K562 (cell line): ENCODE measurements at regions not wholly inside any gene's neighbourhood (a gene's known extent, or its start where the extent isn't known, plus 50 kb on each side); places are given as distances from the start of the nearest gene placed in this dataset.

Source experiments
- ATAC-seq: fragments of 200-7000 bp; cut with Tn5 transposase; 3 replicates; pipeline ENCODE4 v1.9.1; 2020; ENCODE audit warnings: moderate library complexity
- BruUV-seq: library from RNA; stranded (reverse); fragments of 400-500 nt; replicated peaks from 2 replicates; lab custom pipeline; 2021; lab: Mats Ljungman, UMichigan
- CTCF ChIA-PET: fragments of 300-600 bp; formaldehyde crosslinking; extraction: SDS; loops from one replicate; lab custom pipeline; 2021; ENCODE audit warnings: low intra/inter-chr PET ratio; lab: Yijun Ruan, JAX
- POLR2A ChIA-PET: fragments of 300-600, 350-650 bp; sonication (Branson Sonifier 250); formaldehyde crosslinking; extraction: SDS; loops from one replicate; lab custom pipeline; 2021; ENCODE audit warnings: antibody characterized with exemption, inconsistent platforms; lab: Yijun Ruan, JAX
- DNase-seq, 4 experiments: peaks; one replicate each; pipeline versions ENCODE4 v3.0.0 to v3.0.0-alpha.2; 2011 to 2018; ENCODE audit warnings: low spot score in 3 of 4, mixed read lengths in 3 of 4; ENCODE audit errors: extremely low read depth in 1 of 4
- FAIRE-seq: peaks from 2 replicates; lab custom pipeline; 2011; peaks lifted over from hg19 to GRCh38; lab: Jason Lieb, UNC
- H2AFZ ChIP-seq: 2 replicates; pipeline ENCODE4 v1.6.0; 2011; ENCODE audit warnings: low read depth, low read length, control low read depth, inconsistent platforms
- H3K27ac ChIP-seq: fragments of 200-600 bp; 3 replicates; pipeline ENCODE4 v1.8.0; 2011; ENCODE audit warnings: low read depth, mild to moderate bottlenecking, control low read depth, inconsistent platforms, low read length, moderate library complexity, mixed read lengths; ENCODE audit errors: extremely low read depth
- H3K27me3 ChIP-seq, 2 experiments: fragments of 300-600 bp in 1 of 2; 2 replicates in 1 of 2; 3 replicates in 1 of 2; pipeline versions ENCODE4 v1.6.0 to v1.8.0; 2011; ENCODE audit warnings: inconsistent platforms in 2 of 2, low read length in 2 of 2, mild to moderate bottlenecking in 1 of 2, mixed read lengths in 1 of 2, moderate library complexity in 1 of 2; ENCODE audit not compliant: control insufficient read depth in 2 of 2, insufficient read depth in 2 of 2
- H3K36me3 ChIP-seq: fragments of 300-600 bp; 3 replicates; pipeline ENCODE4 v1.8.0; 2011; ENCODE audit warnings: mild to moderate bottlenecking, low read length, inconsistent platforms; ENCODE audit not compliant: control insufficient read depth, insufficient read depth
- H3K4me1 ChIP-seq, 2 experiments: fragments of 200-600 bp in 1 of 2; replicated peaks in 1 of 2; 2 replicates in 1 of 2; 3 replicates in 1 of 2; pipeline versions ENCODE4 v1.5.1 to v1.8.0; 2011; ENCODE audit warnings: inconsistent platforms in 2 of 2, low read length in 2 of 2, mild to moderate bottlenecking in 1 of 2, mixed read lengths in 1 of 2, moderate library complexity in 1 of 2; ENCODE audit not compliant: control insufficient read depth in 2 of 2, insufficient read depth in 2 of 2
- H3K4me2 ChIP-seq: 2 replicates; pipeline ENCODE4 v1.6.1; 2011; ENCODE audit warnings: low read length, control low read depth, inconsistent platforms, mixed read lengths; ENCODE audit not compliant: insufficient read depth
- H3K4me3 ChIP-seq: fragments of 200-600 bp; sonication (generic), shearing (Covaris generic); 2 replicates; pipeline ENCODE4 v1.5.1; 2016; ENCODE audit warnings: control low read depth, inconsistent platforms
- H3K79me2 ChIP-seq: fragments of 200-600 bp; 3 replicates; pipeline ENCODE4 v1.8.0; 2011; ENCODE audit warnings: low read length, inconsistent platforms; ENCODE audit not compliant: control insufficient read depth, insufficient read depth
- H3K9ac ChIP-seq, 2 experiments: 2 replicates each; pipeline versions ENCODE4 v1.6.0 to v1.6.1; 2011; ENCODE audit warnings: low read depth in 2 of 2, low read length in 2 of 2, control low read depth in 1 of 2, inconsistent platforms in 1 of 2, mild to moderate bottlenecking in 1 of 2, mixed read lengths in 1 of 2; ENCODE audit not compliant: insufficient read depth in 1 of 2
- H3K9me1 ChIP-seq: one replicate; pipeline ENCODE4 v1.6.0; 2011; ENCODE audit warnings: inconsistent platforms, mild to moderate bottlenecking, low read length, moderate library complexity; ENCODE audit not compliant: control insufficient read depth, insufficient read depth
- H3K9me3 ChIP-seq: replicated peaks from 2 replicates; pipeline ENCODE4 v1.5.1; 2011; ENCODE audit warnings: low read depth, low read length, inconsistent platforms; ENCODE audit not compliant: control insufficient read depth, insufficient read depth
- H4K20me1 ChIP-seq: replicated peaks from 2 replicates; pipeline ENCODE4 v1.6.1; 2011; ENCODE audit warnings: low read length, inconsistent platforms, mixed read lengths; ENCODE audit not compliant: control insufficient read depth, insufficient read depth
- AFF1 ChIP-seq, 2 experiments: fragments of 450-650 bp; IDR thresholded peaks; 2 replicates each; pipeline ENCODE4 v1.6.1; 2018; ENCODE audit warnings: mild to moderate bottlenecking in 2 of 2, low read depth in 1 of 2; ENCODE audit not compliant: partially characterized antibody in 2 of 2
- ATF6 ChIP-seq: sonication (generic); formaldehyde crosslinking; IDR thresholded peaks from 2 replicates; pipeline ENCODE4 v1.4.0; 2020; ENCODE audit warnings: mild to moderate bottlenecking, missing genetic modification reagents
- EP300 ChIP-seq: IDR thresholded peaks from 2 replicates; pipeline ENCODE4 v1.6.1; 2012; ENCODE audit warnings: low read length, improper control_type of control experiment
- HLTF ChIP-seq: fragments of 450-650 bp; IDR thresholded peaks from 2 replicates; pipeline ENCODE4 v1.6.1; 2016
- NR2C2 ChIP-seq, 2 experiments: fragments of 200-800 bp in 1 of 2; sonication (Bioruptor generic) in 1 of 2; sonication (generic) in 1 of 2; formaldehyde crosslinking in 1 of 2; IDR thresholded peaks; 2 replicates each; pipeline versions ENCODE4 v1.6.1 to v1.8.0; 2016 to 2022; ENCODE audit warnings: mild to moderate bottlenecking in 1 of 2, missing compliant biosample characterization in 1 of 2, missing genetic modification characterization in 1 of 2, missing genetic modification reagents in 1 of 2
- NR2F6 ChIP-seq: fragments of 450-650 bp; formaldehyde crosslinking; IDR thresholded peaks from 2 replicates; pipeline ENCODE4 v1.4.0; 2020; ENCODE audit warnings: mild to moderate bottlenecking
- RNF219 ChIP-seq: fragments of 250-450 bp; sonication (Bioruptor Pico); IDR thresholded peaks from 2 replicates; pipeline ENCODE4 v1.5.0; 2022; ENCODE audit warnings: mild to moderate bottlenecking
- SRSF9 ChIP-seq: fragments of 200-400 bp; formaldehyde crosslinking; IDR thresholded peaks from 2 replicates; pipeline ENCODE4 v1.6.1; 2017; ENCODE audit warnings: low read depth, low read length, borderline replicate concordance
- ZNF518B ChIP-seq: fragments of 250-450 bp; sonication (Bioruptor Pico); IDR thresholded peaks from 2 replicates; pipeline ENCODE4 v1.5.0; 2021; ENCODE audit warnings: mild to moderate bottlenecking, moderate library complexity
- WGBS: fragments of 100-300 bp; shearing (Covaris generic); methylation state at CpG from one replicate; pipeline ENCODE4 v1.1.6; 2016; ENCODE audit warnings: low coverage, mixed read lengths; ENCODE audit not compliant: insufficient coverage; ENCODE audit errors: missing lambda C conversion rate; 5-methylcytosine and 5-hydroxymethylcytosine counted together
- in situ Hi-C: fragments of 300-500 bp; cut with MboI; formaldehyde crosslinking; loops from 4 replicates; pipeline ENCODE4 v1.15.0; 2018; ENCODE audit warnings: inconsistent platforms, mixed read lengths
- intact Hi-C: fragments of 100-400 bp; cut with micrococcal nuclease; formaldehyde crosslinking; loops from 2 replicates; pipeline ENCODE4 v1.14.2; 2022

GRCh38 chr13:105821337-105821736, 714.1 kb downstream of the EFNB2 start (continued):
- no peak for TF ChIP-seq ATF6 (CRISPR knock-in tag)
- TF ChIP-seq NR2C2 (CRISPR knock-in tag; IDR thresholded peaks at IDR 0.05), result no peak
- no peak for TF ChIP-seq NR2C2 (tag; IDR thresholded peaks at IDR 0.05)
- no peak for TF ChIP-seq AFF1 (IDR thresholded peaks at IDR 0.05; ENCODE audit: low read depth in 1 of 2, partially characterized antibody in 2 of 2)

GRCh38 chr13:105820415-105820814, 715.0 kb downstream of the EFNB2 start:
- in situ Hi-C loops, result no loop called here
- no peak for TF ChIP-seq HLTF
- TF ChIP-seq EP300, result no peak
- no peak for TF ChIP-seq NR2F6 (CRISPR knock-in tag)
- TF ChIP-seq SRSF9, result no peak
- no peak for TF ChIP-seq RNF219 (CRISPR knock-in tag)
- no peak for TF ChIP-seq ZNF518B

More at GRCh38 chr13:105820415-105820814, 715.0 kb downstream of the EFNB2 start:
- Histone ChIP-seq H3K79me2 (no peaks in the 10 kb centered on the region), H3K27ac (no peak overlapping the region), H3K27me3 (no peaks in the 10 kb centered on the region), H3K4me2 (no peak overlapping the region), H4K20me1 (no peaks in the 10 kb centered on the region), H3K36me3 (no peaks in the 10 kb centered on the region), H3K9ac (no peak overlapping the region), H3K4me1 (no peaks in the 10 kb centered on the region), H2AFZ (no peak overlapping the region), H3K9me3 (no peaks in the 10 kb centered on the region), H3K9me1 (no peaks in the 10 kb centered on the region), H3K4me3 (no peak overlapping the region)
- BruUV-seq, result no TSS peak
- no peak for ATAC-seq
- ChIA-PET CTCF (no interaction called here), POLR2A (no interaction called here)
- WGBS, result 0% methylated on average over 3 of the region's 3 CpGs
- intact Hi-C loops, result no loop called here
- no peak for DNase-seq
- no peak for FAIRE-seq
